ENCODE measurements at regions not wholly inside any gene's neighbourhood (a gene's known extent, or its start where the extent isn't known, plus 50 kb on each side); places are given as distances from the start of the nearest gene placed in this dataset.

DNA sequence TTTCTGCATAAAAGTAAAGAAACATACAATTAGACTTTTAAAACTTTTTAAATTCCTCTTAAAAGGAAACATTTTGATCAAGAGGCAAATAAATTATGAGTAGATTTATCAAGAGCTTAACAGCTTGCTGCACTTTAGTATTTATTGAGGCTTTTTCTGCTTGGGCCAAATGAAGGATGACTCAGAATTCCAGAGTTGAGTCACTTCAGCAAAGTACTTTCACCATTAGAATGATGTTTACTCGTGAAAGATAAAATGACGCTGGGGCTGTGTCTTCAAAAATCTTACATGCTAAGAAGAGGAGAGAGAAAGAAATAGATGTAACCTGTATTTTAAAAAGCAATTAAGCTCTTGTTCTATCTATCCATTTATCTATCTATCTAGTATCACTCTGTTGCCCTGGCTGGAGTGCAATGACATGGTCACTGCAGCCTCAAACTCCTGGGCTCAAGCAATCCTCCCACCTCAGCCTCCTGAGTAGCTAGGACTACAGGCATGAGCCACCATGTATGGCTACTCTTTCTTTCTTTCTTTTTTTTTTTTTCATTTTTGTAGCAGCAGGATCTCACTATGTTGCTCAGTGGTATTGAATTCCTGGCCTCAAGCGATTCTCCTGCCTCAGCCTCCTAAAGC is 75.3 kb upstream of the RIOK3 start:
- no peak overlapping the region for H2AFZ ChIP-seq (ENCODE audit: low read depth, low read length)
- H3K79me1 ChIP-seq (replicated peaks; ENCODE audit: low read length, poor library complexity, severe bottlenecking) = peaks cover 7% of the 10 kb centered on the region
- DNase-seq = peak; percentile 91
- H2BK5ac ChIP-seq (ENCODE audit: low read depth, low read length, poor library complexity, severe bottlenecking) = no peak overlapping the region
- peak overlapping the region in 1 of 2 experiments; percentile 23 for H2BK12ac ChIP-seq (ENCODE audit: low read length in 2 of 2)
- no peak overlapping the region for H3K4me2 ChIP-seq (ENCODE audit: low read length, poor library complexity, severe bottlenecking)
- H3K4ac ChIP-seq (ENCODE audit: low read depth in 1 of 2, low read length in 2 of 2) = no peak overlapping the region
- no peaks in the 10 kb centered on the region for H3K27me3 ChIP-seq (ENCODE audit: control insufficient read depth in 1 of 2, insufficient read depth in 1 of 2, low read length in 2 of 2)
- H2BK120ac ChIP-seq (ENCODE audit: low read depth, low read length) = no peak overlapping the region
- 53% methylated on average over 1 of the region's 3 CpGs for WGBS
- H3K14ac ChIP-seq (ENCODE audit: low read length in 2 of 2) = no peak overlapping the region
- H4K8ac ChIP-seq (ENCODE audit: low read length) = no peak overlapping the region
- H3K27ac ChIP-seq (ENCODE audit: low read length, poor library complexity, severe bottlenecking) = peak overlapping the region; percentile 76
- H4K91ac ChIP-seq (ENCODE audit: low read length) = no peak overlapping the region
- no peaks in the 10 kb centered on the region for H3K9me3 ChIP-seq (ENCODE audit: control insufficient read depth, low read length)
- H2BK15ac ChIP-seq (ENCODE audit: low read depth, poor library complexity, severe bottlenecking) = peak overlapping the region; percentile 37
- no peak overlapping the region for H3K23ac ChIP-seq (ENCODE audit: low read length in 2 of 2)
- peaks cover 0 to 6% of the 10 kb centered on the region in 2 experiments for H3K36me3 ChIP-seq (ENCODE audit: control insufficient read depth in 1 of 2, insufficient read depth in 2 of 2, low read depth in 1 of 2, low read length in 2 of 2)
- peaks cover 9% of the 10 kb centered on the region for H3K4me1 ChIP-seq (ENCODE audit: control insufficient read depth, insufficient read depth, low read depth, low read length)
- H3K4me3 ChIP-seq (ENCODE audit: insufficient read depth in 1 of 2, low read depth in 1 of 2, low read length in 2 of 2) = peak overlapping the region in 1 of 2 experiments; percentile 8
- no peak overlapping the region for H3K18ac ChIP-seq (ENCODE audit: low read depth in 1 of 2, low read length in 2 of 2)
- peak overlapping the region; percentile 89 for H3K9ac ChIP-seq (ENCODE audit: low read length)
- H2AK5ac ChIP-seq (ENCODE audit: low read length, severe bottlenecking) = peak overlapping the region; percentile 44

DNA sequence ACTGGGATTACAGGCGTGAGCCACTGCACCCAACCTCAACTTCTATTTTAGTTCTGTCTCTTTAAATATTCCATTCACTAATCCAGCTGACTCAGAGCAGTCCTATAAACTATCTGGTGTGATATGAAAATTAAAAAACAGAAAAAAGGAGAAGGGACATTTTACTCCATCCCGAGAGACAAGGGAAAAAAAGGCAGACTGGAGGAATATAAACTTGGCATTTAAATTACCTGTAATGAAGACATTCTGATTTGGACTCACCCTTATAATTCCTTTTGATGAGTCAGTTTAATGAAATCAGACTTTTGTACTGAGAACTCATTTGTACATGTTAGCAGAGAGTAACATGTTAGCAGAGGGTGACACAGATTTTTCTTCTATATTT is 74.8 kb upstream of the RIOK3 start:
- Histone ChIP-seq H2BK120ac (ENCODE audit: low read depth, low read length) (no peak overlapping the region), H4K8ac (ENCODE audit: low read length) (no peak overlapping the region), H3K27me3 (ENCODE audit: control insufficient read depth in 1 of 2, insufficient read depth in 1 of 2, low read length in 2 of 2) (no peaks in the 10 kb centered on the region), H3K4me2 (ENCODE audit: low read length, poor library complexity, severe bottlenecking) (no peak overlapping the region), H2AK5ac (ENCODE audit: low read length, severe bottlenecking) (peak overlapping the region; percentile 28), H3K4me3 (ENCODE audit: insufficient read depth in 1 of 2, low read depth in 1 of 2, low read length in 2 of 2) (peak overlapping the region in 1 of 2 experiments; percentile 37), H3K14ac (ENCODE audit: low read length in 2 of 2) (no peak overlapping the region), H3K9ac (ENCODE audit: low read length) (peak overlapping the region; percentile 89), H2BK15ac (ENCODE audit: low read depth, poor library complexity, severe bottlenecking) (peak overlapping the region; percentile 37), H3K4ac (ENCODE audit: low read depth in 1 of 2, low read length in 2 of 2) (no peak overlapping the region), H4K91ac (ENCODE audit: low read length) (no peak overlapping the region), H3K23ac (ENCODE audit: low read length in 2 of 2) (no peak overlapping the region), H3K79me1 (replicated peaks; ENCODE audit: low read length, poor library complexity, severe bottlenecking) (peaks cover 7% of the 10 kb centered on the region), H3K27ac (ENCODE audit: low read length, poor library complexity, severe bottlenecking) (peak overlapping the region; percentile 76), H2BK5ac (ENCODE audit: low read depth, low read length, poor library complexity, severe bottlenecking) (no peak overlapping the region), H3K18ac (ENCODE audit: low read depth in 1 of 2, low read length in 2 of 2) (no peak overlapping the region), H3K4me1 (ENCODE audit: control insufficient read depth, insufficient read depth, low read depth, low read length) (peaks cover 10% of the 10 kb centered on the region), H2AFZ (ENCODE audit: low read depth, low read length) (no peak overlapping the region), H2BK12ac (ENCODE audit: low read length in 2 of 2) (peak overlapping the region in 1 of 2 experiments; percentile 23), H3K9me3 (ENCODE audit: control insufficient read depth, low read length) (no peaks in the 10 kb centered on the region), H3K36me3 (ENCODE audit: control insufficient read depth in 1 of 2, insufficient read depth in 2 of 2, low read depth in 1 of 2, low read length in 2 of 2) (peaks cover 0 to 5% of the 10 kb centered on the region in 2 experiments)
- WGBS = 39% methylated on average over 2 of the region's 2 CpGs
- no peak for DNase-seq

DNA sequence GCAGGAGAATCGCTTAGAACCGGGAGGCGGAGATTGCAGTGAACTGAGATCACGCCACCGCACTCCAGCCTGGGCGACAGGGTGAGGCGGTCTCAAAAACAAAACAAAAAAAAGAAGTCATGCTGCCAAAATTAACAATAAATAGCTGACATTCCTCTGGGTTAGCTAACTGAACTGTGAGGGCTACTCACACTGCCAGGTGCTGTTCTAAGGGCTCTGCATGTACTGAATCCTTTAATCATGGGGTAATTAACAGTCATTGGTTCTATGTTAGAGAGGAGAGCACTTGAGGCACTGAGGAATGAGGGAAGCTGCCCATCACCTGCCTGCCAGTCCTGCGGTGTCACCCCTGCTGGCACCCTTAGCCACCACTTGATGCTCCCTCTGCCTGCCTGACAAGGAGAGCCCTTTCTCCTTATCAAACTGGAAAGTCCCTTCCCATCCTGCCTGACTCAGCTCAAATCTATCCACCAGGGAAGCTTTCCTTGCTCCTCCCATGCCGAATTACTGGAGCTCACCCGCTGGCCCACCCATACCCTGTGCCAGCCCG is 73.0 kb upstream of the RIOK3 start:
- DNase-seq = peak; percentile 60
- H3K4me2 ChIP-seq (ENCODE audit: low read length, poor library complexity, severe bottlenecking) = no peak overlapping the region
- H3K18ac ChIP-seq (ENCODE audit: low read depth in 1 of 2, low read length in 2 of 2) = peak overlapping the region; percentile 11 to 52
- H2AK5ac ChIP-seq (ENCODE audit: low read length, severe bottlenecking) = no peak overlapping the region
- peak overlapping the region; percentile 80 for H2BK5ac ChIP-seq (ENCODE audit: low read depth, low read length, poor library complexity, severe bottlenecking)
- no peaks in the 10 kb centered on the region for H3K9me3 ChIP-seq (ENCODE audit: control insufficient read depth, low read length)
- H2BK15ac ChIP-seq (ENCODE audit: low read depth, poor library complexity, severe bottlenecking) = peak overlapping the region; percentile 50
- WGBS = 81% methylated on average over 9 of the region's 11 CpGs
- H3K4me1 ChIP-seq (ENCODE audit: control insufficient read depth, insufficient read depth, low read depth, low read length) = peaks cover 12% of the 10 kb centered on the region
- peaks cover 5 to 8% of the 10 kb centered on the region in 2 experiments for H3K36me3 ChIP-seq (ENCODE audit: control insufficient read depth in 1 of 2, insufficient read depth in 2 of 2, low read depth in 1 of 2, low read length in 2 of 2)
- H3K27me3 ChIP-seq (ENCODE audit: control insufficient read depth in 1 of 2, insufficient read depth in 1 of 2, low read length in 2 of 2) = no peaks in the 10 kb centered on the region
- H3K23ac ChIP-seq (ENCODE audit: low read length in 2 of 2) = no peak overlapping the region
- peak overlapping the region; percentile 93 for H3K27ac ChIP-seq (ENCODE audit: low read length, poor library complexity, severe bottlenecking)
- H4K91ac ChIP-seq (ENCODE audit: low read length) = peak overlapping the region; percentile 67
- H2AFZ ChIP-seq (ENCODE audit: low read depth, low read length) = no peak overlapping the region
- no peak overlapping the region for H2BK120ac ChIP-seq (ENCODE audit: low read depth, low read length)
- no peak overlapping the region for H4K8ac ChIP-seq (ENCODE audit: low read length)
- no peak overlapping the region for H3K4me3 ChIP-seq (ENCODE audit: insufficient read depth in 1 of 2, low read depth in 1 of 2, low read length in 2 of 2)
- H3K79me1 ChIP-seq (replicated peaks; ENCODE audit: low read length, poor library complexity, severe bottlenecking) = peaks cover 7% of the 10 kb centered on the region
- peak overlapping the region; percentile 30 for H3K9ac ChIP-seq (ENCODE audit: low read length)
- no peak overlapping the region for H3K14ac ChIP-seq (ENCODE audit: low read length in 2 of 2)
- peak overlapping the region in 1 of 2 experiments; percentile 42 for H2BK12ac ChIP-seq (ENCODE audit: low read length in 2 of 2)
- no peak overlapping the region for H3K4ac ChIP-seq (ENCODE audit: low read depth in 1 of 2, low read length in 2 of 2)

DNA sequence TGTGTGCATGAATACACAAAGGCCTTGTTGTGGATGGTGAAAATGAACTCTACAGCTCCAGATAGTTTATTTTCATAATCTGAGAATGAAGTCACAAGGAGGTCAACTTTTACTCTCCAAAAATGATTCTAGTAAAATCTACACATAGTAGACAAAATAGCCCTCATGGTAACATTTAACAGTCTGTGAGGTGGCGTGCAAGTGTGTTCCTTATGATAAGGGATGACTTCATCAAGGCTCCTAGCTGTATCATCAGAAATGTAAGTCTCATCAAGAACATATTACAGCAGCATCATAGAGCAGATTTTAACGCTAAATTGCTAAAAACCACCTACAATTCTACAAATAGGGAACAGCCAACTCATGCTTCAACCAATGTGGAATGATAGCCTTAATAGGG is 72.3 kb upstream of the RIOK3 start:
- no peak overlapping the region for H2AK5ac ChIP-seq (ENCODE audit: low read length, severe bottlenecking)
- no peak overlapping the region for H3K4me3 ChIP-seq (ENCODE audit: insufficient read depth in 1 of 2, low read depth in 1 of 2, low read length in 2 of 2)
- no peak overlapping the region for H2AFZ ChIP-seq (ENCODE audit: low read depth, low read length)
- H3K4me2 ChIP-seq (ENCODE audit: low read length, poor library complexity, severe bottlenecking) = no peak overlapping the region
- no peaks in the 10 kb centered on the region for H3K27me3 ChIP-seq (ENCODE audit: control insufficient read depth in 1 of 2, insufficient read depth in 1 of 2, low read length in 2 of 2)
- WGBS = no CpG with 5 or more reads among the region's 2 CpGs
- no peak overlapping the region for H2BK120ac ChIP-seq (ENCODE audit: low read depth, low read length)
- peak overlapping the region; percentile 93 for H3K27ac ChIP-seq (ENCODE audit: low read length, poor library complexity, severe bottlenecking)
- no peak overlapping the region for H4K8ac ChIP-seq (ENCODE audit: low read length)
- peaks cover 12% of the 10 kb centered on the region for H3K4me1 ChIP-seq (ENCODE audit: control insufficient read depth, insufficient read depth, low read depth, low read length)
- peaks cover 7% of the 10 kb centered on the region for H3K79me1 ChIP-seq (replicated peaks; ENCODE audit: low read length, poor library complexity, severe bottlenecking)
- no peak overlapping the region for H3K4ac ChIP-seq (ENCODE audit: low read depth in 1 of 2, low read length in 2 of 2)
- H4K91ac ChIP-seq (ENCODE audit: low read length) = no peak overlapping the region
- no peaks in the 10 kb centered on the region for H3K9me3 ChIP-seq (ENCODE audit: control insufficient read depth, low read length)
- peak; percentile 70 for DNase-seq
- no peak overlapping the region for H3K9ac ChIP-seq (ENCODE audit: low read length)
- no peak overlapping the region for H3K14ac ChIP-seq (ENCODE audit: low read length in 2 of 2)
- no peak overlapping the region for H2BK12ac ChIP-seq (ENCODE audit: low read length in 2 of 2)
- no peak overlapping the region for H2BK5ac ChIP-seq (ENCODE audit: low read depth, low read length, poor library complexity, severe bottlenecking)
- no peak overlapping the region for H3K23ac ChIP-seq (ENCODE audit: low read length in 2 of 2)
- H3K18ac ChIP-seq (ENCODE audit: low read depth in 1 of 2, low read length in 2 of 2) = no peak overlapping the region
- H3K36me3 ChIP-seq (ENCODE audit: control insufficient read depth in 1 of 2, insufficient read depth in 2 of 2, low read depth in 1 of 2, low read length in 2 of 2) = peaks cover 5 to 8% of the 10 kb centered on the region in 2 experiments
- H2BK15ac ChIP-seq (ENCODE audit: low read depth, poor library complexity, severe bottlenecking) = no peak overlapping the region
